HK-2 (cell line): ENCODE measurements at regions not wholly inside any gene's neighbourhood (a gene's known extent, or its start where the extent isn't known, plus 50 kb on each side); places are given as distances from the start of the nearest gene placed in this dataset.
"Not testable (repeated sequence)": the region's sequence is repeated elsewhere in the genome, so short reads cannot be mapped to it uniquely, and the experiment has no call there.

Experiments
- DNase-seq: peaks from one replicate; pipeline ENCODE4 v3.0.0-alpha.2; 2018; ENCODE audit not compliant: unreplicated experiment

- DNase-seq = no peak
Observed at GRCh38 chr4:17065821-17066220, 167.4 kb upstream of the LDB2 start.

DNA sequence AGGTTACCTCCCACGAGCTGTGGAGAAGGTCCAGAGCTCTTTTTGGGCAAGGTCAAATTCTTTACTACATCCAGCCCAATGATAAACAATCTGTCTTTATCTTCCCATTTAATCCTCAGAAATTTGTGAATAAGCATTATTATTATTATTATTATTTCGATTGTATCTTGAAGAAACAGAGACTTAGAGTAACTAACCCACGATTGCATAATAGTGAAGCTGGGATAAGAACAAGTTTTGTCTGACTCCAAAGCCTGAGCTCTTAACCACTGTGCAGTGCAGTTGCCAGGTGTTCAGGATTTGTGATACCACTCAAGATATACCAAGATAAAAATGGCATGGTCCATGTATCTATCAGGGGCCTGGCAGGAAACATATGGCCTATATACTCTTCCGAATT, 166.5 kb upstream of the LDB2 start:
- DNase-seq = no peak

- DNase-seq = no peak
Observed at GRCh38 chr4:17063888-17064287, 165.4 kb upstream of the LDB2 start.

- DNase-seq = no peak
Observed at GRCh38 chr4:17060230-17060629, 161.8 kb upstream of the LDB2 start.

- no peak for DNase-seq
Observed at GRCh38 chr4:17058916-17059741, 160.7 kb upstream of the LDB2 start.

DNA sequence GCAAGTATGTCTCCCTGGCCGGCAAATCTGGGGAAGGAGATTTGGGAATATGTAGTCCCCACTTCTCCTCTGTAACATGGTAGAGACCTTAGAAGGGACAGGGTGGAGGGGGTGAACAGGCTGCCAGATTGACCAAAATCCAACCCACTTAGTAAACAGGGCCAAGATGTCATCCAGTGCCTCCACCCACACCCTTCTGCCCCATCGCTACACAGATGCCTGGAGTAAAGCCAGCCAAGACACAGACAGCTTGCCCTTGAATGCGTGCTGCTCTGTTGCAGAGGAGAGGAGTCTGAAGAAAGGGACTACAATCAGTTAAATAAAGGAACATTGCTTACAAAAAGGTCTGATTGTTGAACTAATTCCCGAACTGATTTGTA, 160.1 kb upstream of the LDB2 start:
- DNase-seq = no peak

DNA sequence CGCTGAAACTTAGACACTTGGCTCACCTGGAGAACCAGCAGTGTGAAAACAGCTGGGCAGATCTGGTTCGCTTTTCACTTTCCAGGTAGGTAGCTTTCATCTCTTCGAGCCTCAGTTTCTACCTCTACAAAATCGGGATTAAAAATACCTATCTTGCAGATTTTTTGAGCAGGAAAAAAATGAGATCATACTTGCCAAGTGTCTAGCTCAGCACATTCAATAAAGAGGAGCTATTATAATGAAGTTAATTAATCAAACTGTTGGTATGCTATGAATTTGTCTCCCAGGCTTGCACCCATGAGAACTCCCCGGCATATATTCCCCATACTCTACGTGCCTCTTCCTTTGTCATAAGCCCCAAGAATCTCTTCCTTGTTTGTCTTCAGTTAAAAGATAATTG, 158.6 kb upstream of the LDB2 start:
- no peak for DNase-seq

DNA sequence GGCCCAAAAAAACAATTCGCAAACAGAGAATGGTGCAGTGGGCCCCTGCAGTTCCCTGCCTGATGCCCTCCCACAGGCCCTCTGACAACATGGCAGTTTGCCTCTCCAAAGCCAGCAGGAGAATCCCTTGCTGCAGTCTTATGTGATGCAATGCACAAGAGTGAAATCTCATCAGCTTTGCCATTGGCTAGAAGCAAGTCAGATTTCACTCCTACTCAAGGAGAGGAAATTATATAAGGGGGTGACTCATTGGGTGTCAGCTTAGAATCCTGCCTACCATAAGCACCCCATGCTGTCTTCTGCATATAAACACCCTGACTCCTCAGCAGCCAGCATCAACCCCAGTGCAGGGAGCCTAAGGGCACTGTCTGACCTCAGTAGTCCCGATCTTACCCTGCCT, 157.3 kb upstream of the LDB2 start:
- DNase-seq = no peak

GRCh38 chr4:17045866-17046265, 147.4 kb upstream of the LDB2 start:
- no peak for DNase-seq

DNA sequence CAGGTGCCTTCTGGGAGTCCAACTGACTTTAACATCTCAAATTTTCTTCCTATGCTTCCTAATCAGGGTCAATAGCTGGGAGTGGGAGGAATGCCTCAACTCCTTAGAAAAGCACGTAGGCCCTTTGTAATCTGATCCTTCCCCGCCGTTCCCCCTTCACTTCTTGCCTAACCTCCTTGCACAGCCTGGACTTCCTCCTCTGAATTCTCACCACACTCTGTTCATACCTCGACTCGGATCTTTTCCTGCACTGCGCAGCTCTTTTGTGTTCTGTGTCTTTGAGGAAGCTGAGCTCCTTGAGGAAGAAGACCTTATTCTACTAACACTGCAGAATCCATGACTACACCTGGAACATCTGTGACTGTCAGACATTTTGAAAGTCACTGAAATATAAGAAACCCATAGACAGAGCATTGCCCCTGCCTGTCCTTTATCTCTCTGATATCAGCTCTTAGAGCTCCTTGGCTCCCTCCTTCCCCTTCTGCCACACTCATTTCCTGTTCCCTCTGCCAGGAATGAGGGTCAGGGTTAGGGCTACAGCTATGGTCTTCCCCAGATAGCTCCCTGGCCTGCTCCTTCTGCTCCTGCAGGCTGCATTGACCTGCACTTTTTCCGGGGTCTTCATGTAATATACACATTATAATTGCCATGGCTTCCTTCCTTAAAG, 140.2 kb upstream of the LDB2 start:
- no peak for DNase-seq

DNA sequence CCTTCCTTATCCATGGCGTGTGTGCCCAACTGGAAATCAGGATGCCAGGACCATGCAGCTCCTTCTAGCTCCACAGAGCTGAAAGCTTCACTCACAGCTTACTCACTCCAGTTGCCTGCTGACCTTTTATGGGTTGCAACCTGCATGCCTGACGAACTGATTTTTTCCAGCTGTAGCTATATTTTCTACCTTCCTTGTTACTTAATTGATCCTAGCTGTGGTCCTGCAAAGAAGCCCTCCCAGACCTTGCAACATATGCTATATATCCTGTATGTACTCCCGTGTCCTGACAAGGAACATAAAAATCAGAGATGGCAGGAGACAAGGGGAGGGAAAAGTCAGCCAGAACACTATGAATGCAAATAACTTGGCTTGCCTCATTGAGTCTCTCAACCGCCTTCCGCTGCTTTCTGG, 135.3 kb upstream of the LDB2 start:
- DNase-seq = no peak

DNA sequence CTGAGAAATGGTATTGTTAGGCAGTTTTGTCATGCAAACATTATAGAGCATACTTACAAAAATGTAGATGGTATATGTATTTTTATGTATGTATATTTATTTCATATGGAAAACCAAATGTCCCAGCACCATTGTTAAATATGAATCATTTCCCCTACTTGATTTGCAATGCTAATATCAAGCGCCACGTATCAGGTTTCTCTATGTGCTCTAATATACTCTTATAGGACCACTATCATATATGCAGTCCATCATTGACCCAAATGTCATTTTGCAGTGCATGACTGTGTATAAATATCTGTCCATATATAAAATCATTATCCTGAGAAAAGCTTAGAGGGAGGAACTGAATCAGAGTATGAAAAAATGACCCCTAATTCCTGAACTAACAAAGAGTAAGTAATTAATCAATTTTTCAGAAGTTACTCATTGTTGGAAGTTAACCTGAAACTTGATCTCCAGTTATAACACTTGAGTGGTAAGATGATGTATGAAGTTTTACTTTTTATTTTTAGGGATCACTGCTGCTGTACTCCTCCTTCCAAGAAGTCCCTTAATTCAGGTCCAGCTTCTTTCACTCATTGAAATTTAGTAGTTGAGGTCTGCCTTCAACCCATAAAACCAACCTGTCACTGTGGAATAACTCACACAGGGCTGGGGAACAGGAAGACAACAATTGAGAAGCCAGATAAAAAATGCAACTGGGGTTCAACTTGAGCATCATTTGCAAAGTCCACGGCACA, 134.8 kb upstream of the LDB2 start:
- no peak for DNase-seq

DNA sequence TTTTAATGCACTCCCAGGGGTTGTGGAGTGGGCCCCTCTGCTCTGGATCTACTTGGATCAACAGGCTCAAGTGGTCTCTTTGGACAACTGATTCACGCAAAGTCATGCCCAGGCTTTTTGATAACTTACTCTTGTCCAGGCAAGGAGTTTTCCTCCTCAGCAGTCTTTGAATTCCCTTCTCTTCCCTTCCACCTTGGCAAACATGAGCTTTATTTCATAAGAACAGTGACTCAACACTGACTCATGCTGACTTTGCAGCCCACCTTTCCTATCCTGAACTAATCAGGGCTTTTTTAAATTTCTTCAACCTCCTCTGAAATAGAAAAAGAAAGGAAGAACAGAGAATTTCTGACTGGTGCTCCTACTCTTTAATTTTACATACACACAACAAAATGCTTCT, 132.1 kb upstream of the LDB2 start:
- no peak for DNase-seq

DNA sequence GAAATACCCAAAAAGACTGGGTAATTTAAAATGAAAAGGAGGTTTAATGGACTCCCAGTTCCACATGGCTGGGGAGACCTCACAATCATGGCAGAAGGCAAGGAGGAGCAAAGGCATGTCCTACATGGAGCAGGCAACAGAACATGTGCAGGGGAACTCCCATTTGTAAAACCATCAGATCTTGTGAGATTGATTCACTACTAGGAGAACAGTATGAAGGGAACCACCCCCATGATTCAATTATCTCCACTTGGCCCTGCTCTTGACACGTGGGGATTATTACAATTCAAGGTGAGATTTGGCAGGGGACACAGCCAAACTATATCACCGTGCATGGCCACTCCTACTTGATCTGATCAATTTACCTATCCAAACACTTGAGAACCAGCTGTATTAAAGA, 131.5 kb upstream of the LDB2 start:
- no peak for DNase-seq

DNA sequence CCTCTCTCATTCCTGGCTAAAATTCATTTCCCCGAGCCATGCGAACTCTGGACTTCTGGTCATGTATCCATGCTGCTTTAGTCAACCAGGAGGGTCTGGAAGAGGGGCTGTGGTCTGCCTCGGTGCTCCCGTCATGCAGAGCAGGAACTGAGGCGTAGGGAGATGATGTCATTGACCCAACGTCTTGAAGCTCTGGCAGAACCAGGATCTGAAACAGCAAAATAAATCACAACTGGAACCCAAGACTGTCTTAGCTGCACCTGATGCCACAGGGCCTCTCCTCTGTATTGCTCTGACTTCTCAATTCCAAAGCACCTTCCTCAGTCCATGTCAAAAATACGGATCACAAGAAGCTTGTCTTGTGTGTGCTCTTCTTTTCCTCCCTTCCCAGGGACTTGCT, 131.0 kb upstream of the LDB2 start:
- DNase-seq = no peak

- DNase-seq = no peak
Observed at GRCh38 chr4:17027495-17027894, 129.1 kb upstream of the LDB2 start.

DNA sequence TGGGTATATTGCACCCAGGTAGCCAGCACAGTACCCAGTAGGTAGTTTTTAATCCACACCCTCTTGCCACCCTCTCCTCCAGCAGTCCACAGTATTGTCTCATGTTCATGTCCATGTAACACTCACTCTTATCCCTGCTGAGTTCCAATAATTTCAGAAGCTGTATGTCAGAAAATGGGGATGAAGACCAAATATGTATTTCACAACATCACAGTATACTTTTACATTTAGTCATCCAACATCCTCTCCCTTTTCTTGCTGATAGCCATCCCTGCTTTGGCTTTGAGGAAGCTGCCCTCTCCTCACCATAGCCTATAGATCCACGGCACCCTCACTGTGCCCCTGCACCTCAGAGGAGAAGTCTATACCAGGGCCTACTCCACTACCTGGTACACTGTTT, 126.0 kb upstream of the LDB2 start:
- no peak for DNase-seq

- no peak for DNase-seq
Observed at GRCh38 chr4:17020901-17021300, 122.5 kb upstream of the LDB2 start.

- DNase-seq = no peak
Observed at GRCh38 chr4:17020451-17020850, 122.0 kb upstream of the LDB2 start.

DNA sequence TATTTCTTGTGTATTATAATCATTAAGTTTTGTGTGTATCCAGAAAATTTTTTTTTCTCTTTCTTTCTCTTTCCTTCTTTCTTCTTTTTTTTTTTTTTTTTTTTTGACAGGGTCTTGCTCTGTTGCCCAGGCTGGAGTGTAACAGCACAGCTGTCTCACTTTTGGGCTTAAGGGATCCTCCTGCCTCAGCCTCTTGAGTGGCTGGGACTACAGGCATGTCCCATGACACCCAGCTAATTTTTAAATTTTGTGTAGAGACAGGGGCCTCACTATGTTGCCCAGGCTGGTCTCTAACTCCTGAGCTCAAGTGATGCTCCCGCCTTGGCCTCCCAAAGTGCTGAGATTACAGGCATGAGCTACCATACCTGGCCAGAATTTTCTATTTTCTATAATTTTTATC, 120.2 kb upstream of the LDB2 start:
- DNase-seq = not testable (repeated sequence)

GRCh38 chr4:17018013-17018412, 119.6 kb upstream of the LDB2 start:
- DNase-seq = no peak

GRCh38 chr4:17013382-17014006, 115.0 kb upstream of the LDB2 start:
- DNase-seq = no peak
